GM18520 (cell line): ENCODE measurements at regions not wholly inside any gene's neighbourhood (a gene's known extent, or its start where the extent isn't known, plus 50 kb on each side); places are given as distances from the start of the nearest gene placed in this dataset.
"Not testable (repeated sequence)": the region's sequence is repeated elsewhere in the genome, so short reads cannot be mapped to it uniquely, and the experiment has no call there.

Experiments
- ATAC-seq: cut with Tn5 transposase; IDR thresholded peaks from one replicate; pipeline ENCODE4 v1.9.1; 2021; ENCODE audit not compliant: unreplicated experiment

DNA sequence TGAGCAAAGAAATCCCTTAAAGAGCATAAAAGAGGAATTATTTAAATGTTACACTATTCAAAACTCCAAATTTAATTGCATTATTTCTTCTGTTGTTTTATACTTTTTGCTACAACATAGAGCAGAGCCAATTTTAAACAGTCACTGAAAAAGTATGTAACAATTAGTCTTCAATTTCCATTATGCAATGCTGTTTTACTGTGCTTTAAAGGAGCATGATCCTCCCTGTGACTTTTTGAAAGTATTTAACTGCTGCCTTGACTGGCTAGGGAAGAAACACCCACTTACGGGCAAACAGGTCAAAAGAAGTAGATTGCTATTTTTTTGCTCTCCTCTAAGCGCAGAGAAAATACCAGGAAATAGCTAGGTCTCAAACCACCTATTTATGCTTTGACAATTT, 217.4 kb upstream of the GCFC2 start:
- ATAC-seq, result no peak

DNA sequence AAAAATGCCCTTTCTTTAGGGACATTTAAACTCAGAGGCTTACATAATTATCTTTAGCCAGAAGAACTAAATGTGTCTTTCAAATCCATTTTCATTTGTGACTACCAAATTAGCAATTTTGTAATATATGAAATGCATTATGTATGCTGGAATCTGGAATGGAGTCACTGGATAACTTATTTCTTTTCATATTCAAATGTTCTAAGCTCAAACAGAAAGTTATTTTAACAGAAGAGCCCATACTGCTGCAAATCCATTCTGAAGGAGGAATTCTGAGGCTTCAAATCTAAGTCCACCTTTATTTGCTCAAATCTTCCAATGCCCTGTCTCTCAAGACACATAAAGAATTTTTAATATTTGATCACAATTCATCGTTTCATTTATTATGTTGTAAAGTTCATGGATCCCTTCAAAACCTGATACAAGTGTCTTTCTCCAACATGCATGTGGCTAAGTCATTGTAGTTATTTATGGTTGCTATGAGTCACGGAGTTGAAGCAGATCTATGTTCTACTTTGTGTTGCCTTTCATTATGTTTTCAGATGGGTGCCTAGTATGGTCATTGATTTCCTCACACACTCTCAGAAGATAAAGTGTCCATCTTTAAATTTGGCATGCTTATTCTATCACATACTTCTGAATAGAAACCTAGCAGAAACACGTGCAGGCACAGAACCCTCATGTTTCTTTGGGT, 214.8 kb upstream of the GCFC2 start:
- ATAC-seq, result no peak

- ATAC-seq, result no peak
These were observed 211.5 kb upstream of the GCFC2 start for GRCh38 chr2:75922191-75922590.

DNA sequence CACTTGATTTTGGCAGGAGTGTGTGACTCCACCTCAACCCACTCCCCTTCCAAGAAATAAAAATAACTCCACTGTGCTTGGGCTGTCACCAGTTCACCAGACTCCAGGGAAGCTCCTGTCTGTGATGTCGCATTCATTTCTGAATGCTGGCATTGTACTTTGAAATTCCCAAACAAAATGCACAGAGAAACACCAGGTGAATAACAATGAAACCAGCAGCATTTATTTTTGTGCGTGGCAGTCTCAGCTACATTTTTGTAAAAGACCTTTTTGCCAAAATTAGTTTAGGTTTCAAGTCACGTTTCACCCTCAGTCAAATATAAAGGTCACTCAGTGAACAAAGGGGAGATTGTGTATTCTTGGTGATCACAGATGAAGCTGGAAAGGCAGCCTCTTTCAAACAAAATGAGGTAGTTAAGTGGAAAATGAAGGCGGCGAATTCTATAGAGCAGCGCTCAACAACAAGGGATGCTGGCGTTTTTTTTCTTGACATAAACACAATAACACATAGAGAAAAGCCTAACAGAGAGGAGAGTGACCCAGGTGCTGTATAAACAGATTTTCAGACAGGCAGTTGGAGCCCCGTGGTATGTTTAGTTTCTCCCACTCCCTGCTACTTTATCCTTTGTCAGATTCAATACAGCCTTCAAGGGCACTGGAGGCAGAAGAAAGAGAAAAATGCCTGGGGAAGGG, 210.3 kb upstream of the GCFC2 start:
- no peak for ATAC-seq

DNA sequence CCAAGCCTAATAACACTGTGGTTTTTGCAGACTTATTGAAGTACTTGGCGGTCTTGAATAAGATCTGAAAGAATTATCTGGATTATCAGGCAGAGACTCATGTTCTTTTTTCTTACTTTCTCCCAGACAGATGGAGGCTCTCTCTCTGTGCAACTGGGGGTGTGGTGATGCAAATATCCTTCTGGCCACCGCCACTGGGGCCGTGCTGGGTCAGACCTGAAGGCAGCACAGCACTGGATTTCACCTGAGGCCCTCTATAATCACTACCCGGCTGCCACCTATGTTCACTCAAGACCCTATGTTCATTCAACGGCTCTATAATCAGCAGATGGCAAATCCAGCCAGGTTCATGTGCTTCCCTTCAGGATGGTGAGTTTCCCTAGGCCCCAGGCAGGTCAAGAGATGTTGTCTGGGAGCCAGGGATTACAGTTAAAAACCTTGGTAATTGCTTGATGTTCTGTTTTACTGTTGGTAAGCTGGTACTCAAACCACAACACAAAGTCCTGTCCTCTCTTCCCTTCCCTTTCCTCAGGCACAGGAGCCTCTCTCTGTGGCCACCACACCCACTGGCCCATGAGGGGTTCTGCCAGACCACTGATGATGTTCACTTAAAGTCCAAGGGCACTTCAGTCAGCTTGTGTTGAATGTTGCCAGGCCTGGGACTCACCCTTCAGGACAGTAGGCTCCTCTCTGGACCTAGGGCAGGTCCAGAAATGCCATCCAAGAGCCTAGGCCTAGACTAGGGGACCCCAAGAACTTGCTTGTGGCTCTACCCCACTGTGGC, 205.3 kb upstream of the GCFC2 start:
- ATAC-seq, result no peak

- ATAC-seq, result peak; percentile 31
These were observed 186.2 kb upstream of the GCFC2 start for GRCh38 chr2:75896779-75897366.

- ATAC-seq, result peak; percentile 89
These were observed 183.5 kb upstream of the GCFC2 start for GRCh38 chr2:75894170-75894569.

DNA sequence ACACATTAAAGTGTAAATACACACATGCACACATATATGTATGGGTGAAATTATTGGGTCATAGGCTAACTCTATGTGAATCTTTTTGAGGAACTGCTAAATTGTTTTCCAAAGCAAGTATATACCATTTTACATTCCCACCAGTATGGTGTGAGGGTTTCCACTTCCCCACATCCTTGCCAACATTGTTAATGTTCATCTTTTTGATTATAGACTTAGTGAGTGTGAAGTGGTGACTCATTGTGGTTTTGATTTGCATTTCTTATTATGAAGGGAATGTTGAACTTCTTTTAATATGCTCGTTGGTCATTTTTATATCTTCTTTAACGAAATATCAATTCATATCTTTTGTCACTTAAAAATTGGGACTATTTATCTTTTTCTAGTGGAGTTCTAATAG, 181.8 kb upstream of the GCFC2 start:
- ATAC-seq, result peak; percentile 38

DNA sequence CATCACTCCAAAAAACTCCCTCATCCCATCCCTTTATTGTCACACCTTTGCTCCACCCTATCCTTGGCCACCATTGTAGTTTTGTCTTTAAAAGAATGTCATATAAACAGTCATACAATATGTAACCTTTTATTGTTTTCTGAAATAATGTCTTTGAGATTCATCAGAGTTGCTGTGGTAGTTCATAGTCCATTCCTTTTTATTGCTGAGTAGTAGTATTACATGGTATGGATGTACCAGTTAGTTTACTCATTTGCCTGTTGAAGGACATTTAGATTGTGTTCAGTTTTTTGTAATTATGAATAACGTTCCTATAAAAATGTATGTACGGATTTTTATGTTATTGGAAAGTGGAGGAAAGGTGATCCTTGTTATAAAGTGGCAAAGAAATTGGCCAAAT, 171.8 kb upstream of the GCFC2 start:
- ATAC-seq, result no peak

DNA sequence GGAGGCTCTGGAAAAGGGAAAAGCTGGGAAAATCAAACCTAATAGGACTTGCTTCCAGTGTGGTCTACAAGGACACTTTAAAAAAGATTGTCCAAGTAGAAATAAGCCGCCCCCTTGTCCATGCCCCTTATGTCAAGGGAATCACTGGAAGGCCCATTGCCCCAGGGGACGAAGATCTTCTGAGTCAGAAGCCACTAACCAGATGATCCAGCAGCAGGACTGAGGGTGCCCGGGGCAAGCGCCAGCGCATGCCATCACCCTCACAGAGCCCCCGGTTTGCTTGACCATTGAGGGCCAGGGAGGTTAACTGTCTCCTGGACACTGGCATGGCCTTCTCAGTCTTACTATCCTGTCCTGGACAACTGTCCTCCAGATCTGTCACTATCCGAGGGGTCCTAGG, 164.9 kb upstream of the GCFC2 start:
- not testable (repeated sequence) for ATAC-seq

GRCh38 chr2:75871762-75872614, 161.3 kb upstream of the GCFC2 start:
- ATAC-seq, result not testable (repeated sequence)

- peak; percentile 70 for ATAC-seq
These were observed 160.0 kb upstream of the GCFC2 start for GRCh38 chr2:75870651-75871137.

DNA sequence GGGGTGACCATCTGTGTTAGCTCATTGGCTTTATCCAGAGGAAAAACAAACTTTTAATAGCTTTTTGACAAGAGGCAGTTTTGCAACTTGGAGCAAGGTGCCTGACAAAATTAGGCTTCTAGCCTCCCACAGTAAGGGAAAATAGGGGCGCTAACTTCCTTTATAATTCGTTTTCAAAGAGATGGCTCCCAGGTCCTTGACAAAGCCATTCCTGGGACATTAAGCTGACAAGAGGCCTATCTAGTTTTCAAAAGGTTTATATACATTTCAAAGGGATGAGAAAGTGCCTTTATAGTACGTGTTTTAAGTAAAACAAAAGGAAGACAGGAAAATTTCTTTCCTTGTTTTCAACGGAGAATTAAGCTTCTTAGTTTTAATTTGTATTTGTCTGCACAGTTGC, 159.4 kb upstream of the GCFC2 start:
- no peak for ATAC-seq

- ATAC-seq, result no peak
These were observed 155.0 kb upstream of the GCFC2 start for GRCh38 chr2:75865702-75866101.

- no peak for ATAC-seq
These were observed 154.4 kb upstream of the GCFC2 start for GRCh38 chr2:75865083-75865482.

GRCh38 chr2:75862547-75862946, 151.8 kb upstream of the GCFC2 start:
- peak; percentile 43 for ATAC-seq

DNA sequence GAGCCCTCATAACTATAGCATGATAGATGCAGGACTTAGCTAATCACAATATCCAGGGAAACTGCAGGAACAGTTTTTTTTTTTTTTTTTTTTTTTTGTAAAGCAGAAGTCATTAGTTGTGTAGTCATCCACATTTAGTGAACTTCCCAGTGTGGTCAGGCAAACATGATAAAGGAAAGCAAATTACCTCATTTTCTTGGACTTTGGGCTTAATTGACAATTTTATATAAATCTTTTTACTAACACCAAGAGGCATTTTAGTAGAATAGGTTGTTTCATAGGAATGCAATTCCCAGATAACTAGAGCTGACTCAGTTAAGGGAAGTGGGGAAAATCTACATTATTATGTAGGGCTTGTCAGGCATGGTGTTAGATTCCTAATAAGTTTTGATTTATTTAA, 142.7 kb upstream of the GCFC2 start:
- no peak for ATAC-seq

DNA sequence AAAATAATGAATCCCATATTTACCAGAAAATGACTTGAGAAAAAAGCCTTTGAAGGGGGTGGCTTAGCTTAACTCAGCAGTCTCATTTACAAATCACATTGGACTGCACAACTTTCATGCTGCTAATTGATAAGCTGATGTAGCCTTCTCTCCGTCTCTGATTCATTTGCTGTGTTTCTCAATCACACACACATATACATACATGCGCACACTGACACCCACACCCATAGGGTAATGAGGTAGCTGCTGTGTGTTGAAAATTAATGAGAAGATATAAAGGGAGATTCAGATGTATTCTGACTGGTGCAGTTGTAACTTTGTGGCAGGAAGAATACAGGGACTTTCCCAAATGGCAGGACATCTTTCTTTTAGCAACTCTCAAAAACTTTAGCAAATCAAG, 141.9 kb upstream of the GCFC2 start:
- ATAC-seq, result no peak

DNA sequence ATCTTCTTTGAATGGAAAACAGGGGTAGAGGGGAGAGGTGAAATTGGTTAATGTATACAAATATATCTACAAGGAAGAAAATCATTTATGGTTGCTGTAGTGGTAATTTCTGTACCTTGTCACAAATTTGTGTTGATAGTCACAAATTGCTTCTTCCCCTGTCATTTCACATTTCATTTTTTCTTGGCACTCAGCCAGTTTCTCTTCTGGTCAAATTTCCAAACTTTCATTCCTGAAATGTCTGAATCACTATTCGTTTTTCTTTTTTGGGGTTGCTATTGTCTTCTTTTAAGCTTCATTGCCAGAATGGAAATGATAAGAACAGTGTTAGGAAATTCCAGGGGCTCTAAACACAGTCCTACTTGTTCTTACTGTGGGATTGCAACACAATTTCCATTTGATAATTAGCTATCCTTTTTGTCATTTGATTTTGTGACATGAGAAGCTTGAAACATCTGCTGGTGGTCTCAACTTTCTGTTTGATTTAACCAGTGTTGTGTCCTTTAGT, 136.0 kb upstream of the GCFC2 start:
- ATAC-seq, result no peak

DNA sequence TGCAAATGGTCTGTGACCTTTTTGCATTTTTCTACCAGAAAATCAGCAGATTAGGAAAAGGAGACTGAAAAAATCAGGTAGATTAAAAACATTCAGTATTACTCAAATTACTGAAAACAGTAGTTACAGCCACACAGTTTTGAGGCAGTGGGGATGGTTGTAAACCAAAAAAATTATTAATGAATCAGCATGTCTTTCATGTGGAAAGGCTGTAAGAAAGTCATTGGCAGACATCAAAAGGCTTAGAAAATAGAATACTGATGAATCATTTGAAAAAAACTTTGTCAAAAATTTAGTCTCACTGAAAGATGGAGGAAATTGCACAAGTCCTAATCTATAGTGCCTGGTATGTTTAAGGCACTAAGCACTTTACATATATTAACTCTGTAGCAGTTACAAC, 133.9 kb upstream of the GCFC2 start:
- peak; percentile 60 for ATAC-seq
